Astrocyte (in vitro differentiated cells and primary cell): ENCODE measurements at regions not wholly inside any gene's neighbourhood (a gene's known extent, or its start where the extent isn't known, plus 50 kb on each side); places are given as distances from the start of the nearest gene placed in this dataset.
"Not testable (repeated sequence)": the region's sequence is repeated elsewhere in the genome, so short reads cannot be mapped to it uniquely, and the experiment has no call there.

Source experiments
- EZH2 ChIP-seq: IDR thresholded peaks from 2 replicates; pipeline ENCODE4 v1.6.1; 2012; ENCODE audit warnings: mild to moderate bottlenecking, low read length, inconsistent platforms; ENCODE audit not compliant: insufficient read depth
- TF ChIP-seq, protein P1 (sequence below): IDR thresholded peaks from 2 replicates; pipeline ENCODE4 v1.5.1; 2011; ENCODE audit warnings: low read depth, mild to moderate bottlenecking, inconsistent platforms, low read length, moderate library complexity; ENCODE audit not compliant: insufficient read depth

DNA sequence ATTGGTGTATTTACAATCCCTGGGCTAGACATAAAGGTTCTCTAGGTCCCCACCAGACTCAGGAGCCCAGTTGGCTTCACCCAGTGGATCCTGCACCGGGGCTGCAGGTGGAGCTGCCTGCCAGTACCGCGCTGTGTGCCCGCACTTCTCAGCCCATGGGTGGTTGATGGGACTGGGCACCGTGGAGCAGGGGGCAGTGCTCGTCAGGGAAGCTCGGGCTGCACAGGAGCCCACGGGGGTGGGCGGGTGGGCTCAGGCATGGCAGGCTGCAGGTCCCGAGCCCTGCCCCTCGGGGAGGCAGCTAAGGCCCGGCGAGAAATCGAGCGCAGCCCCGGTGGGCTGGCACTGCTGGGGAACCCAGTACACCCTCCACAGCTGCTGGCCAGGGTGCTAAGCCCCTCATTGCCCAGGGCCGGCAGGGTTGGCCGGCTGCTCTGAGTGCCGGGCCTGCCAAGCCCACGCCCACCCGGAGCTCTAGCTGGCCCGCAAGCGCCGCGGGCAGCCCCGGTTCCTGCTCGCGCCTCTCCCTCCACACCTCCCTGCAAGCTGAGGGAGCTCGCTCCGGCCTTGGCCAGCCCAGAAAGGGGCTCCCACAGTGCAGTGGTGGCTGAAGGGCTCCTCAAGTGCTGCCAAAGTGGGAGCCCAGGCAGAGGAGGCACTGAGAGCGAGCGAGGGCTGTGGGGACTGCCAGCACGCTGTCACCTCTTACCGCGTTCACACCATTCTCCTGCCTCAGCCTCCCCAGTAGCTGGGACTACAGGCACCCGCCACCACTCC lies 353.5 kb upstream of the HS6ST1 start:
- TF ChIP-seq, protein P1, sequence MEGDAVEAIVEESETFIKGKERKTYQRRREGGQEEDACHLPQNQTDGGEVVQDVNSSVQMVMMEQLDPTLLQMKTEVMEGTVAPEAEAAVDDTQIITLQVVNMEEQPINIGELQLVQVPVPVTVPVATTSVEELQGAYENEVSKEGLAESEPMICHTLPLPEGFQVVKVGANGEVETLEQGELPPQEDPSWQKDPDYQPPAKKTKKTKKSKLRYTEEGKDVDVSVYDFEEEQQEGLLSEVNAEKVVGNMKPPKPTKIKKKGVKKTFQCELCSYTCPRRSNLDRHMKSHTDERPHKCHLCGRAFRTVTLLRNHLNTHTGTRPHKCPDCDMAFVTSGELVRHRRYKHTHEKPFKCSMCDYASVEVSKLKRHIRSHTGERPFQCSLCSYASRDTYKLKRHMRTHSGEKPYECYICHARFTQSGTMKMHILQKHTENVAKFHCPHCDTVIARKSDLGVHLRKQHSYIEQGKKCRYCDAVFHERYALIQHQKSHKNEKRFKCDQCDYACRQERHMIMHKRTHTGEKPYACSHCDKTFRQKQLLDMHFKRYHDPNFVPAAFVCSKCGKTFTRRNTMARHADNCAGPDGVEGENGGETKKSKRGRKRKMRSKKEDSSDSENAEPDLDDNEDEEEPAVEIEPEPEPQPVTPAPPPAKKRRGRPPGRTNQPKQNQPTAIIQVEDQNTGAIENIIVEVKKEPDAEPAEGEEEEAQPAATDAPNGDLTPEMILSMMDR = not testable (repeated sequence)
- TF ChIP-seq EZH2 = not testable (repeated sequence)
